ENCODE measurements at regions not wholly inside any gene's neighbourhood (a gene's known extent, or its start where the extent isn't known, plus 50 kb on each side); places are given as distances from the start of the nearest gene placed in this dataset.

- Mint-ChIP-seq H3K4me3 (no peak overlapping the region), H3K4me1 (no peaks in the 10 kb centered on the region), H3K27ac (no peak overlapping the region), H3K27me3 (no peaks in the 10 kb centered on the region), H3K9me3 (no peaks in the 10 kb centered on the region), H3K36me3 (no peaks in the 10 kb centered on the region)
- no peak for ATAC-seq
These were observed 587.1 kb upstream of the NEGR1 start for GRCh38 chr1:72869441-72869840.

GRCh38 chr1:72851597-72851996 lies 569.3 kb upstream of the NEGR1 start:
- Mint-ChIP-seq H3K4me3 (no peak overlapping the region), H3K27ac (no peak overlapping the region), H3K4me1 (no peaks in the 10 kb centered on the region), H3K9me3 (no peaks in the 10 kb centered on the region), H3K36me3 (no peaks in the 10 kb centered on the region), H3K27me3 (no peaks in the 10 kb centered on the region)
- ATAC-seq, result no peak

GRCh38 chr1:72848997-72849396 lies 566.7 kb upstream of the NEGR1 start:
- ATAC-seq, result no peak
- no peaks in the 10 kb centered on the region for H3K4me1 Mint-ChIP-seq

GRCh38 chr1:72847651-72848050 lies 565.3 kb upstream of the NEGR1 start:
- no peaks in the 10 kb centered on the region for H3K4me1 Mint-ChIP-seq
- H3K27me3 Mint-ChIP-seq, result no peaks in the 10 kb centered on the region
- ATAC-seq, result no peak

More at GRCh38 chr1:72848997-72849396, 566.7 kb upstream of the NEGR1 start:
- Mint-ChIP-seq H3K4me3 (no peak overlapping the region), H3K27me3 (no peaks in the 10 kb centered on the region), H3K27ac (no peak overlapping the region), H3K9me3 (no peaks in the 10 kb centered on the region), H3K36me3 (no peaks in the 10 kb centered on the region)

GRCh38 chr1:72846476-72847278 lies 564.3 kb upstream of the NEGR1 start:
- Mint-ChIP-seq H3K9me3 (peaks cover 1% of the 10 kb centered on the region), H3K36me3 (no peaks in the 10 kb centered on the region), H3K27ac (no peak overlapping the region), H3K4me1 (no peaks in the 10 kb centered on the region), H3K27me3 (no peaks in the 10 kb centered on the region), H3K4me3 (no peak overlapping the region)
- no peak for ATAC-seq

More at GRCh38 chr1:72847651-72848050, 565.3 kb upstream of the NEGR1 start:
- H3K4me3 Mint-ChIP-seq, result no peak overlapping the region
- H3K9me3 Mint-ChIP-seq, result no peaks in the 10 kb centered on the region
- no peaks in the 10 kb centered on the region for H3K36me3 Mint-ChIP-seq
- H3K27ac Mint-ChIP-seq, result no peak overlapping the region

- ATAC-seq, result peak; percentile 34
- H3K36me3 Mint-ChIP-seq, result no peaks in the 10 kb centered on the region
- no peaks in the 10 kb centered on the region for H3K4me1 Mint-ChIP-seq
- H3K27me3 Mint-ChIP-seq, result no peaks in the 10 kb centered on the region
- H3K27ac Mint-ChIP-seq, result no peak overlapping the region
- no peak overlapping the region for H3K4me3 Mint-ChIP-seq
- H3K9me3 Mint-ChIP-seq, result peaks cover 3% of the 10 kb centered on the region
These were observed 563.6 kb upstream of the NEGR1 start for GRCh38 chr1:72845981-72846380.

- Mint-ChIP-seq H3K4me3 (no peak overlapping the region), H3K36me3 (no peaks in the 10 kb centered on the region)
These were observed 563.0 kb upstream of the NEGR1 start for GRCh38 chr1:72845381-72845780.

GRCh38 chr1:72837781-72838180 lies 555.4 kb upstream of the NEGR1 start:
- Mint-ChIP-seq H3K9me3 (peaks cover 26% of the 10 kb centered on the region), H3K4me3 (no peak overlapping the region)

More at GRCh38 chr1:72845381-72845780, 563.0 kb upstream of the NEGR1 start:
- Mint-ChIP-seq H3K4me1 (no peaks in the 10 kb centered on the region), H3K27ac (no peak overlapping the region), H3K27me3 (no peaks in the 10 kb centered on the region), H3K9me3 (peaks cover 3% of the 10 kb centered on the region)
- ATAC-seq, result no peak

GRCh38 chr1:72830606-72831390 lies 548.5 kb upstream of the NEGR1 start:
- H3K9me3 Mint-ChIP-seq, result peaks cover 29% of the 10 kb centered on the region
- H3K27ac Mint-ChIP-seq, result no peak overlapping the region
- no peak overlapping the region for H3K4me3 Mint-ChIP-seq
- no peak for ATAC-seq
- no peaks in the 10 kb centered on the region for H3K36me3 Mint-ChIP-seq
- H3K4me1 Mint-ChIP-seq, result no peaks in the 10 kb centered on the region
- no peaks in the 10 kb centered on the region for H3K27me3 Mint-ChIP-seq

More at GRCh38 chr1:72837781-72838180, 555.4 kb upstream of the NEGR1 start:
- no peaks in the 10 kb centered on the region for H3K27me3 Mint-ChIP-seq
- no peaks in the 10 kb centered on the region for H3K36me3 Mint-ChIP-seq
- ATAC-seq, result no peak
- H3K4me1 Mint-ChIP-seq, result no peaks in the 10 kb centered on the region
- no peak overlapping the region for H3K27ac Mint-ChIP-seq

- Mint-ChIP-seq H3K36me3 (no peaks in the 10 kb centered on the region), H3K4me3 (no peak overlapping the region), H3K4me1 (no peaks in the 10 kb centered on the region), H3K9me3 (peaks cover 19% of the 10 kb centered on the region), H3K27me3 (no peaks in the 10 kb centered on the region), H3K27ac (no peak overlapping the region)
- ATAC-seq, result no peak
These were observed 544.9 kb upstream of the NEGR1 start for GRCh38 chr1:72827278-72827677.

GRCh38 chr1:72804541-72804940 lies 522.2 kb upstream of the NEGR1 start:
- Mint-ChIP-seq H3K4me3 (no peak overlapping the region), H3K36me3 (no peaks in the 10 kb centered on the region), H3K27me3 (no peaks in the 10 kb centered on the region), H3K9me3 (peaks cover 9% of the 10 kb centered on the region), H3K4me1 (no peaks in the 10 kb centered on the region), H3K27ac (no peak overlapping the region)
- no peak for ATAC-seq

GRCh38 chr1:72781038-72781437 lies 498.7 kb upstream of the NEGR1 start:
- Mint-ChIP-seq H3K27ac (no peak overlapping the region), H3K9me3 (peaks cover 10% of the 10 kb centered on the region), H3K4me1 (no peaks in the 10 kb centered on the region), H3K36me3 (no peaks in the 10 kb centered on the region), H3K27me3 (no peaks in the 10 kb centered on the region), H3K4me3 (no peak overlapping the region)
- no peak for ATAC-seq

GRCh38 chr1:72780212-72780611 lies 497.9 kb upstream of the NEGR1 start:
- Mint-ChIP-seq H3K36me3 (no peaks in the 10 kb centered on the region), H3K27ac (no peak overlapping the region), H3K4me3 (no peak overlapping the region), H3K9me3 (peaks cover 10% of the 10 kb centered on the region), H3K4me1 (no peaks in the 10 kb centered on the region), H3K27me3 (no peaks in the 10 kb centered on the region)
- ATAC-seq, result no peak

- Mint-ChIP-seq H3K4me3 (no peak overlapping the region), H3K27me3 (no peaks in the 10 kb centered on the region), H3K36me3 (no peaks in the 10 kb centered on the region), H3K4me1 (no peaks in the 10 kb centered on the region), H3K27ac (no peak overlapping the region), H3K9me3 (peaks cover 11% of the 10 kb centered on the region)
- ATAC-seq, result no peak
These were observed 495.6 kb upstream of the NEGR1 start for GRCh38 chr1:72777918-72778317.

GRCh38 chr1:72763481-72763880 lies 481.1 kb upstream of the NEGR1 start:
- Mint-ChIP-seq H3K36me3 (no peaks in the 10 kb centered on the region), H3K4me3 (no peak overlapping the region), H3K27ac (no peak overlapping the region), H3K27me3 (no peaks in the 10 kb centered on the region), H3K4me1 (no peaks in the 10 kb centered on the region), H3K9me3 (no peaks in the 10 kb centered on the region)
- no peak for ATAC-seq

- H3K36me3 Mint-ChIP-seq, result no peaks in the 10 kb centered on the region
- H3K27ac Mint-ChIP-seq, result no peak overlapping the region
- H3K4me3 Mint-ChIP-seq, result no peak overlapping the region
- H3K27me3 Mint-ChIP-seq, result no peaks in the 10 kb centered on the region
- H3K4me1 Mint-ChIP-seq, result no peaks in the 10 kb centered on the region
- no peaks in the 10 kb centered on the region for H3K9me3 Mint-ChIP-seq
- no peak for ATAC-seq
These were observed 477.1 kb upstream of the NEGR1 start for GRCh38 chr1:72759486-72759885.

Data from stimulated activated memory B cell treated with anti-CD40 and anti-IgM and Interleukin-4, amounts not matched to agents 10 μg/mL and 1 μg/mL and 100 μg/mL, for 72 hours (primary cell).